HepG2 (cell line): ENCODE measurements at regions not wholly inside any gene's neighbourhood (a gene's known extent, or its start where the extent isn't known, plus 50 kb on each side); places are given as distances from the start of the nearest gene placed in this dataset.

Source experiments
- ARHGAP35 ChIP-seq: sonication (generic); formaldehyde crosslinking; IDR thresholded peaks from 2 replicates; pipeline ENCODE4 v1.9.0; 2022; ENCODE audit warnings: mild to moderate bottlenecking, inconsistent platforms, moderate library complexity, missing genetic modification reagents, borderline replicate concordance
- FOXO4 ChIP-seq: sonication (generic); formaldehyde crosslinking; conservative IDR thresholded peaks from 2 replicates; pipeline ENCODE4 v1.8.1; 2023; ENCODE audit warnings: missing genetic modification reagents
- HNRNPK ChIP-seq: fragments of 200-400 bp; formaldehyde crosslinking; IDR thresholded peaks from 2 replicates; pipeline ENCODE4 v1.6.1; 2018; ENCODE audit warnings: low read length, low read depth, moderate library complexity, mild to moderate bottlenecking; ENCODE audit not compliant: poor library complexity, severe bottlenecking
- KDM1A ChIP-seq: IDR thresholded peaks from 2 replicates; pipeline ENCODE4 v1.6.1; 2016; ENCODE audit warnings: missing compliant biosample characterization
- MED1 ChIP-seq: sonication (generic); formaldehyde crosslinking; IDR thresholded peaks from 2 replicates; pipeline ENCODE4 v1.4.0; 2020; ENCODE audit warnings: missing genetic modification reagents
- RFX5 ChIP-seq: IDR thresholded peaks from 2 replicates; pipeline ENCODE4 v1.6.1; 2011; ENCODE audit warnings: low read depth, low read length, improper control_type of control experiment
- RNF2 ChIP-seq: fragments of 450-650 bp; conservative IDR thresholded peaks from 2 replicates; pipeline ENCODE4 v1.6.1; 2016; ENCODE audit warnings: low read depth
- SCMH1 ChIP-seq: sonication (generic); formaldehyde crosslinking; IDR thresholded peaks from 2 replicates; pipeline ENCODE4 v1.9.0; 2021; ENCODE audit warnings: missing genetic modification reagents, mild to moderate bottlenecking, borderline replicate concordance
- ZBED4 ChIP-seq: sonication (generic); formaldehyde crosslinking; IDR thresholded peaks from 2 replicates; pipeline ENCODE4 v1.4.0; 2020; ENCODE audit warnings: missing genetic modification reagents, borderline replicate concordance
- ZNF414 ChIP-seq: sonication (generic); formaldehyde crosslinking; IDR thresholded peaks from 2 replicates; pipeline ENCODE4 v1.5.0; 2020; ENCODE audit warnings: missing genetic modification reagents

- no peak for TF ChIP-seq ZBED4 (CRISPR knock-in tag)
- no peak for TF ChIP-seq ARHGAP35 (CRISPR knock-in tag)
- TF ChIP-seq RFX5: no peak
- no peak for TF ChIP-seq HNRNPK
- TF ChIP-seq SCMH1: no peak
- no peak for TF ChIP-seq ZNF414 (CRISPR knock-in tag)
- TF ChIP-seq KDM1A (CRISPR knock-in tag): no peak
- no peak for TF ChIP-seq MED1 (CRISPR knock-in tag)
- TF ChIP-seq FOXO4 (CRISPR knock-in tag): no peak
- no peak for TF ChIP-seq RNF2
- TF ChIP-seq, all 625 proteins: peak for 0
Observed at GRCh38 chr6:54716010-54716409, 130.6 kb upstream of the FAM83B start (continued).
